GM10248 (cell line): ENCODE measurements at regions not wholly inside any gene's neighbourhood (a gene's known extent, or its start where the extent isn't known, plus 50 kb on each side); places are given as distances from the start of the nearest gene placed in this dataset.

Experiments used
- CTCF ChIA-PET: fragments of 300-600 bp; sonication (Branson Sonifier 250); formaldehyde crosslinking; extraction: SDS; loops from one replicate; lab custom pipeline; 2021; ENCODE audit warnings: antibody characterized with exemption; lab: Yijun Ruan, JAX
- POLR2A ChIA-PET: fragments of 350-650 bp; sonication (Branson Sonifier 250); formaldehyde crosslinking; extraction: SDS; loops from one replicate; lab custom pipeline; 2020; ENCODE audit warnings: antibody characterized with exemption; lab: Yijun Ruan, JAX
- DNase-seq: peaks from one replicate; pipeline ENCODE4 v3.0.0; 2012; ENCODE audit errors: extremely low spot score
- TF ChIP-seq, protein P1 (sequence below): IDR thresholded peaks from 2 replicates; pipeline ENCODE4 v1.5.1; 2012; ENCODE audit warnings: mild to moderate bottlenecking, low read depth; ENCODE audit errors: extremely low read depth, missing control alignments, control extremely low read depth

DNA sequence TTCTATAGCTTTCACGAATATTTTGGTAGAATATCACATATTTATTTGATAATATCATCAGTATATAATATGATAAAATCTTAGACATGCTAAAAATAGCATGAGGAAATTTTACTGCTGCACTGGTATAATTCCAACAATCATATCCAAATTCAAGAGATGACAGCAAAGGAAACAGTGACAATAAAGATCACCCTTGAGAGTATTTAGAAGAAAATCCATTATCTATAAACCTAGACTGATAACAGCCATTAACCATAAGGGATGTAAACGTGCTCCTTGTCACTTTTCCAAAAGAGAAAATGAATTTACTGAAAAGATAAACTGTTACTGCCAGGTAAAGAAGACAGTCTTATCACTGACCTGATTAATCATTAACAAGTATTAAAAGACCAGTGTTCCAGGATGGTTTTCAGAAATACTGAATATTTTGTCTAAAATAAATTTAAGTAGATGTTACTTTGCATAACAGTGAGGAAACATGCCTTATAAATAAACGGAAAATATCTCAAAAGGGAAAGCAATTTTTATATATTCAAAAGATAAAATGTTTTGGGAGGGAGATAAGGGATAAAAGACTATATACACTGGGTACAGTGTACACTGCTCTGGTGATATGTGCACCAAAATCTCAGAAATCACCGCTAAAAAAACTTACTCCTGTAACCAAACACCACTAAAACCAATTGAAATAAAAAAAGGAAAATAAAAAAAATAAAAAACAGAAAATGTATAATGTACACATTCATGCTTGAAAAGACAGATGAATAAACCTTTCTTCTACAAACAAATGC, 1704.7 kb downstream of the HACE1 start:
- TF ChIP-seq, protein P1, sequence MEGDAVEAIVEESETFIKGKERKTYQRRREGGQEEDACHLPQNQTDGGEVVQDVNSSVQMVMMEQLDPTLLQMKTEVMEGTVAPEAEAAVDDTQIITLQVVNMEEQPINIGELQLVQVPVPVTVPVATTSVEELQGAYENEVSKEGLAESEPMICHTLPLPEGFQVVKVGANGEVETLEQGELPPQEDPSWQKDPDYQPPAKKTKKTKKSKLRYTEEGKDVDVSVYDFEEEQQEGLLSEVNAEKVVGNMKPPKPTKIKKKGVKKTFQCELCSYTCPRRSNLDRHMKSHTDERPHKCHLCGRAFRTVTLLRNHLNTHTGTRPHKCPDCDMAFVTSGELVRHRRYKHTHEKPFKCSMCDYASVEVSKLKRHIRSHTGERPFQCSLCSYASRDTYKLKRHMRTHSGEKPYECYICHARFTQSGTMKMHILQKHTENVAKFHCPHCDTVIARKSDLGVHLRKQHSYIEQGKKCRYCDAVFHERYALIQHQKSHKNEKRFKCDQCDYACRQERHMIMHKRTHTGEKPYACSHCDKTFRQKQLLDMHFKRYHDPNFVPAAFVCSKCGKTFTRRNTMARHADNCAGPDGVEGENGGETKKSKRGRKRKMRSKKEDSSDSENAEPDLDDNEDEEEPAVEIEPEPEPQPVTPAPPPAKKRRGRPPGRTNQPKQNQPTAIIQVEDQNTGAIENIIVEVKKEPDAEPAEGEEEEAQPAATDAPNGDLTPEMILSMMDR = no peak
- CTCF ChIA-PET = no interaction called here
- no peak for DNase-seq
- POLR2A ChIA-PET = no interaction called here

DNA sequence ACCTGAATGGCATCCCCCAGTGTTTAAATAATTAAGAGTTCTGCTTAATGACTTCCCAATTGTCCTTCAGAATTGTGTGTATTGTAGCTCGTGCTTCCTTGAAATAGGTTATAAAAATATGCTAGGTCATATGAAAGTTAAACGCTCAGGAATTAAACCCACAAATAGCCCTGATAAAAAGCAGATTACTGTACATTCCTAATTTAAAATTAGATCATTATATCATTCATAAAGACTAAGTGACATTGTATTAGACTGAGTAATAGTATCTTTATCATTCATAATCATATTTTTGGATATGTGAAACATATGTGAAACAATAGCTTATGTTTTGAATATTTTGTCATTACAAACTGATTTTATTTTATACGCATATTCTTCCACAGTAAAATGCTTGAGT, 1706.7 kb downstream of the HACE1 start:
- no peak for DNase-seq
- TF ChIP-seq, protein P1 = no peak
- CTCF ChIA-PET = interaction anchor here (1.1 kb wide), 1 partner anchor 9 kb away, joined by 3 read pairs; no protein-coding TSS in a partner anchor
- POLR2A ChIA-PET = no interaction called here

DNA sequence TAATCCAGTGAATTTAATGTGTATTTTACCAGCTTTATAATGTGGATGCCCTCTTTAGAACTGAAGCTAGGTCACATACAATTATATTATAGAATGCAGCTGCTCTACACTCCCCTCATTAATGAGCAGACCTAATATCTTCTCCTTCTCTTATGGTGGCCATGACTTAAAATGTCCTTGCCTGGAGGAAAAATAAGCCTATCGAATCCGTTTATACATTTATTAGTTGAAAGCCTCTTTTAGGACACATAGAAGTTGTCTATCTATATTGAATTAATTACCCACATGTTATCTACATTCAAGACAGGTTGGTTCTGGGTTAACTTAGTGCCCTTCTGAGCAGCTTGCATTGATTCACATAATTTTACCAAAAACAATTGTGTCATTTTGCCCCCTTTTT, 1716.8 kb downstream of the HACE1 start:
- TF ChIP-seq, protein P1 = no peak
- CTCF ChIA-PET = interaction anchor here (1.0 kb wide), 1 partner anchor 21 kb away, joined by 3 read pairs; no protein-coding TSS in a partner anchor
- DNase-seq = no peak
- POLR2A ChIA-PET = no interaction called here

DNA sequence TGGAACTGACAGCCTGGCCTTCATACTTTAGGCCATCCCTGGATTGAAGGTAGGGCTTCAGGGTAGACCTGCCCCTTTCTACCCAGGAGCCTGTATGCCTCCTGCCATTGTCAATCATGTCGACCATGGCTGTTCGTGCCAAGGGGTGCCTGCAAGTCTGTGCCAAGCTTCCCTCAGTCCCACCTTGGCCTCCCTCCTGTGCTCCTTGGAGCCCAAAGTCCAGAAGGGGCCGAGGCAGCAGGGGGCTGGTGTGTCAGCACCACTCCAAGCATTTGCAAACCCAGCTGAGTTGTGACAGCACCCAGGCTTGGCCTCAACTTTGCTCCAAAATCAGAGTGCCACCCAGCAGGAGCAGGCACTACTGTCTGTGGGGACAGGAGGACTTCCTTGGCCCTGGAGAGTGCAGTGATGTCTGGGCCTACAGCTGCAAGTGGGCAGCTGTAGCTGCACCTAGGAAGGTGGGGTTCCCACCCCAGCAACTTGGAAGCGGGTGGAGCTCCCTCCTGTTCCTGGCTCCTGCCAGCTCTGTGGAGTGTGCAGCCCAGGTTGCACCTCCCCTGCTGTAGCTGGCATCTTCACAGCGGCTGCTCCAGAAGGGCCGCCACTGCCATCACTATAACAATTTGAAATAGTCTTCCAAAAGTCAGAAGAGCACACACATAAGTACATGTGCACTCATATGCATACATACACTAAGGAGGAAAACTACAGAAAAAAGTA, 1719.3 kb downstream of the HACE1 start:
- CTCF ChIA-PET = interaction anchor here (1.7 kb wide), 1 partner anchor 17 kb away, joined by 7 read pairs; no protein-coding TSS in a partner anchor
- TF ChIP-seq, protein P1 = no peak
- POLR2A ChIA-PET = no interaction called here
- no peak for DNase-seq

DNA sequence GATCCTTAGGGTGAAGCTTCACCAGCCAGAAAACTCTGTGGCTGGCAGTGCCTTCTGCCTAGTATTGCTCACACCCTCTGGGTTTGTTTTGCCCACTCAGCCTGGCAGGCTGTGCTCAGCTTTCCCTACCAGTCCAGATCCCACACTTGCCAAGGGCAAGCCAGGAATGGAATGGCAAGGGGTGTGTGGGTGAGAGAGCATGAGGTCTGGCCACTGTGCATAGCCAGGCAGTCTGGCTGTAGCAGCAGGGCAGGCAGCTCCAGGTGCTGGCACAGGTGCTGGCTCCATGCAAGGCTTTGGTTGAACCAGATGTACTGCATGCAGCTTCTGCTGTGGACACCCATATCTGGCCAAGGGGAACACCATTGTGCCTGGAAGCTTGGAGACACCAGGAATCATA, 1720.3 kb downstream of the HACE1 start:
- ChIA-PET CTCF (interaction anchor here (1.7 kb wide), 1 partner anchor 16 kb away, joined by 7 read pairs; no protein-coding TSS in a partner anchor), POLR2A (no interaction called here)
- TF ChIP-seq, protein P1 = no peak
- no peak for DNase-seq

DNA sequence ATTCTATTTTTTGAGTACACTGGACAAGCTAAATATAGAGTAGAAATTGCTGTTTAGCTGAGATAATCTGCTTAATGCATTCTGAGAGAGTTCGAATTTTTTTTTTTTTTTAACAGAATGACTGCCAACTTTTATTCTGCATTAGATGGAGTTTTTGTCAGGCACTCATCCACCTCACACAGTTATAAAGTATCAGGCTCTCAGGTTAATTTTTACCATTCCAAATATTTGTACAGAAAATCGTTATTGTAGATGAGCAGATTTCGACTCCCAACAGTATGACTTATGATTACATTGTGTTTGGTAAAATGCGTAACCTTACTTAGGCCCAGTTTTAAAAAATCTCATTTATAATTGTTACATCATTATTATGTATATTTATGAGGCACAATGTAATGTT, 1731.0 kb downstream of the GRIK2 start:
- DNase-seq = no peak
- CTCF ChIA-PET = interaction anchor here (3.3 kb wide), 1 partner anchor 275 kb away, joined by 18 read pairs; no protein-coding TSS in a partner anchor
- TF ChIP-seq, protein P1 = no peak
- POLR2A ChIA-PET = no interaction called here
